MM.1S (cell line): ENCODE measurements at regions not wholly inside any gene's neighbourhood (a gene's known extent, or its start where the extent isn't known, plus 50 kb on each side); places are given as distances from the start of the nearest gene placed in this dataset.

Experiments
- DNase-seq: peaks from one replicate; pipeline ENCODE4 v3.0.0-alpha.2; 2015
- H2AFZ ChIP-seq: fragments of 300-600 bp; sonication (generic); 2 replicates; pipeline ENCODE4 v1.6.0; 2016; ENCODE audit warnings: antibody characterized with exemption, low read length
- H3F3A ChIP-seq: fragments of 300-600 bp; sonication (generic); 2 replicates; pipeline ENCODE4 v1.6.1; 2016; ENCODE audit warnings: mild to moderate bottlenecking, antibody characterized with exemption, low read length, moderate library complexity, mixed read lengths; ENCODE audit not compliant: insufficient read depth
- H3K27ac ChIP-seq: fragments of 300-600 bp; sonication (generic); 2 replicates; pipeline ENCODE4 v1.5.1; 2016; ENCODE audit warnings: mild to moderate bottlenecking, low read length
- H3K27me3 ChIP-seq: fragments of 300-600 bp; sonication (generic); replicated peaks from 2 replicates; pipeline ENCODE4 v1.6.0; 2016; ENCODE audit warnings: low read length; ENCODE audit not compliant: insufficient read depth
- H3K36me3 ChIP-seq: fragments of 300-600 bp; sonication (generic); replicated peaks from 2 replicates; pipeline ENCODE4 v1.6.1; 2016; ENCODE audit warnings: mild to moderate bottlenecking, low read length, mixed read lengths; ENCODE audit not compliant: insufficient read depth
- H3K4me1 ChIP-seq: fragments of 300-600 bp; sonication (generic); 2 replicates; pipeline ENCODE4 v1.6.1; 2016; ENCODE audit warnings: low read length, mixed read lengths
- H3K4me2 ChIP-seq: fragments of 300-600 bp; sonication (generic); 2 replicates; pipeline ENCODE4 v1.6.0; 2016; ENCODE audit warnings: low read depth, low read length
- H3K4me3 ChIP-seq: fragments of 300-600 bp; sonication (generic); 2 replicates; pipeline ENCODE4 v1.5.1; 2016; ENCODE audit warnings: low read length, mixed read lengths
- H3K79me2 ChIP-seq: fragments of 300-600 bp; sonication (generic); 2 replicates; pipeline ENCODE4 v1.6.1; 2016; ENCODE audit warnings: mixed run types, low read length, mixed read lengths
- H3K9ac ChIP-seq: fragments of 300-600 bp; sonication (generic); 2 replicates; pipeline ENCODE4 v1.6.1; 2016; ENCODE audit warnings: low read length, mixed read lengths
- H3K9me2 ChIP-seq: fragments of 300-600 bp; sonication (generic); replicated peaks from 2 replicates; pipeline ENCODE4 v1.6.1; 2016; ENCODE audit warnings: mild to moderate bottlenecking, low read length, mixed read lengths; ENCODE audit not compliant: insufficient read depth
- H3K9me3 ChIP-seq: fragments of 300-600 bp; sonication (generic); replicated peaks from 2 replicates; pipeline ENCODE4 v1.6.1; 2016; ENCODE audit warnings: mild to moderate bottlenecking, low read length, mixed read lengths; ENCODE audit not compliant: insufficient read depth
- H4K20me1 ChIP-seq: fragments of 300-600 bp; sonication (generic); 2 replicates; pipeline ENCODE4 v1.6.1; 2016; ENCODE audit warnings: mild to moderate bottlenecking, low read length, moderate library complexity, mixed read lengths; ENCODE audit not compliant: insufficient read depth
- CTCF ChIP-seq: fragments of 300-600 bp; sonication (generic); IDR thresholded peaks from 2 replicates; pipeline ENCODE4 v1.5.1; 2016; ENCODE audit warnings: antibody characterized with exemption, low read length, mixed read lengths
- EZH2 ChIP-seq: fragments of 300-600 bp; sonication (generic); optimal IDR thresholded peaks from 2 replicates; pipeline ENCODE3; 2017; ENCODE audit warnings: low read depth, mild to moderate bottlenecking, antibody characterized with exemption, low read length, mixed read lengths
- EZH2phosphoT487 ChIP-seq: fragments of 300-600 bp; sonication (generic); IDR thresholded peaks from 2 replicates; pipeline ENCODE4 v1.6.1; 2018; ENCODE audit warnings: antibody characterized with exemption, low read length

DNA sequence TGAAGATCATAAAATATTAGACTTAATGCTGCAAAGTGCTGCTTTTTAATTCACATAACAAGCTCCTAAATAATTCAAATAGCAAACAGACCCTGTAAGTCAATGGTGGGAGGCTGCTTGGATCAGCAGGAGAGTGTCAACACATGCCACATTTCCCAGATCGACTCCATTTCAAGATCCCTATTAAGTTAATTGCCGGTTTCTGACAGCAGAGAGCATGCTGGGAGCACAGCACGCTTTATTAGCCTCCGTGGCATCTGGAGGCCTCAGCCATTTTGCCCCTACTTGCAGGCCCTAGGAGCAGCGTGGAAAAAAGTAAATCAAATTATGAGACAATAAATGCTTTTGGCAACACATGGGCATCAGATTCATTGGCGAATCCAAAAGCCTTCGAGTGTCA lies 201.0 kb downstream of the EMX2 start:
- Histone ChIP-seq H3F3A (no peaks in the 10 kb centered on the region), H3K36me3 (no peaks in the 10 kb centered on the region), H3K9me3 (no peaks in the 10 kb centered on the region), H3K9ac (no peak overlapping the region), H2AFZ (no peak overlapping the region), H3K4me1 (no peaks in the 10 kb centered on the region), H3K9me2 (no peaks in the 10 kb centered on the region), H4K20me1 (no peaks in the 10 kb centered on the region), H3K27me3 (no peaks in the 10 kb centered on the region), H3K79me2 (no peaks in the 10 kb centered on the region), H3K4me2 (no peak overlapping the region), H3K27ac (no peak overlapping the region), H3K4me3 (no peak overlapping the region)
- TF ChIP-seq CTCF (no peak), EZH2phosphoT487 (no peak), EZH2 (no peak)
- DNase-seq: no peak

DNA sequence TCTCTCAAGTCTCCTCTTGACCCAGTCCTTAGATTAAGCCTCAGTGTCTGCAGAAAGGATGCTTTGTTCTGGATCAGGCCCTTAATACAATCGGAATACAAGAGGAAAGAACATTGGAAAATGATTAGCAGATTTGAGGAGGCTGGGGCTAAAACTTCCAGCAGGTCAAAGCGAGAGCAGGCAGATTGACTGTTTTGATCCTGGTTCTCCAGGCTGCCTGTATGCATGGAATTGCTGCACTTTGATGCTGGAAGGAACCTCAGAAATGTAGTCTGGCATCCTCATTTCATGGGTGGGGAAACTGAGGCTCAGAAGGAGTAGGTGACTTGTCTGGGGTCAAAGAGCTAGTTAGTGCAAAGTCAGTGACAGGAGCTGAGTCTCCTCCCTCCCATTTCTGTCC lies 202.8 kb downstream of the EMX2 start:
- no peak overlapping the region for H3K9ac ChIP-seq
- H3K4me1 ChIP-seq: no peaks in the 10 kb centered on the region
- H3K27ac ChIP-seq: no peak overlapping the region
- no peak overlapping the region for H2AFZ ChIP-seq
- H3K9me3 ChIP-seq: no peaks in the 10 kb centered on the region
- H3K4me2 ChIP-seq: no peak overlapping the region
- H4K20me1 ChIP-seq: no peaks in the 10 kb centered on the region
- no peaks in the 10 kb centered on the region for H3K36me3 ChIP-seq
- no peak overlapping the region for H3K4me3 ChIP-seq
- H3F3A ChIP-seq: no peaks in the 10 kb centered on the region
- DNase-seq: no peak
- no peaks in the 10 kb centered on the region for H3K27me3 ChIP-seq
- no peaks in the 10 kb centered on the region for H3K9me2 ChIP-seq
- TF ChIP-seq EZH2 (no peak), CTCF (no peak), EZH2phosphoT487 (no peak)
- H3K79me2 ChIP-seq: no peaks in the 10 kb centered on the region

GRCh38 chr10:117746541-117747448 lies 204.2 kb downstream of the EMX2 start:
- H2AFZ ChIP-seq: no peak overlapping the region
- no peaks in the 10 kb centered on the region for H3K79me2 ChIP-seq
- H3K9me3 ChIP-seq: no peaks in the 10 kb centered on the region
- no peaks in the 10 kb centered on the region for H3K9me2 ChIP-seq
- H3K27me3 ChIP-seq: no peaks in the 10 kb centered on the region
- DNase-seq: no peak
- no peak overlapping the region for H3K9ac ChIP-seq
- H3K36me3 ChIP-seq: no peaks in the 10 kb centered on the region
- H3K4me2 ChIP-seq: no peak overlapping the region
- no peaks in the 10 kb centered on the region for H3K4me1 ChIP-seq
- no peak overlapping the region for H3K4me3 ChIP-seq
- no peaks in the 10 kb centered on the region for H4K20me1 ChIP-seq
- no peaks in the 10 kb centered on the region for H3F3A ChIP-seq
- no peak overlapping the region for H3K27ac ChIP-seq
- TF ChIP-seq EZH2 (no peak), EZH2phosphoT487 (no peak), CTCF (no peak)
